ENCODE measurements at regions not wholly inside any gene's neighbourhood (a gene's known extent, or its start where the extent isn't known, plus 50 kb on each side); places are given as distances from the start of the nearest gene placed in this dataset.

GRCh38 chr11:80188076-80188627 is 747.3 kb upstream of the TENM4 start:
- H2AFZ ChIP-seq: no peak overlapping the region
- H3K79me2 ChIP-seq: no peaks in the 10 kb centered on the region
- H3K9me3 ChIP-seq (ENCODE audit: low read depth): no peaks in the 10 kb centered on the region
- H3K27ac ChIP-seq: no peak overlapping the region
- H3K27me3 ChIP-seq: no peaks in the 10 kb centered on the region
- TF ChIP-seq CTCF (IDR thresholded peaks at IDR 0.05; ENCODE audit: poor library complexity): no peak
- TF ChIP-seq EZH2 (IDR thresholded peaks at IDR 0.05; ENCODE audit: borderline replicate concordance): no peak
- TF ChIP-seq EZH2phosphoT487 (IDR thresholded peaks at IDR 0.05; ENCODE audit: low read depth, severe bottlenecking, unreplicated experiment): no peak
- H3K9me2 ChIP-seq (replicated peaks; ENCODE audit: insufficient read depth): no peaks in the 10 kb centered on the region
- H3K4me2 ChIP-seq: no peak overlapping the region
- no peak overlapping the region for H3K4me3 ChIP-seq
- H3K4me1 ChIP-seq (ENCODE audit: insufficient read depth): no peaks in the 10 kb centered on the region
- WGBS (ENCODE audit: low lambda C conversion rate, missing lambda C conversion rate): 63% methylated on average over 2 of the region's 2 CpGs
- H3K36me3 ChIP-seq (replicated peaks; ENCODE audit: insufficient read depth, low read depth): no peaks in the 10 kb centered on the region
- DNase-seq (ENCODE audit: low spot score): no peak
- no peaks in the 10 kb centered on the region for H4K20me1 ChIP-seq (ENCODE audit: insufficient read depth, poor library complexity, severe bottlenecking)

- H3K36me3 ChIP-seq (replicated peaks; ENCODE audit: insufficient read depth, low read depth): no peaks in the 10 kb centered on the region
- no peaks in the 10 kb centered on the region for H3K27me3 ChIP-seq
- H4K20me1 ChIP-seq (ENCODE audit: insufficient read depth, poor library complexity, severe bottlenecking): no peaks in the 10 kb centered on the region
- no peaks in the 10 kb centered on the region for H3K9me2 ChIP-seq (replicated peaks; ENCODE audit: insufficient read depth)
- no peak for DNase-seq (ENCODE audit: low spot score)
- H2AFZ ChIP-seq: no peak overlapping the region
- TF ChIP-seq CTCF (IDR thresholded peaks at IDR 0.05; ENCODE audit: poor library complexity) (no peak), EZH2phosphoT487 (IDR thresholded peaks at IDR 0.05; ENCODE audit: low read depth, severe bottlenecking, unreplicated experiment) (no peak), EZH2 (IDR thresholded peaks at IDR 0.05; ENCODE audit: borderline replicate concordance) (no peak)
- H3K27ac ChIP-seq: no peak overlapping the region
- H3K4me3 ChIP-seq: no peak overlapping the region
- H3K79me2 ChIP-seq: no peaks in the 10 kb centered on the region
- H3K4me2 ChIP-seq: no peak overlapping the region
- H3K9me3 ChIP-seq (ENCODE audit: low read depth): no peaks in the 10 kb centered on the region
- WGBS (ENCODE audit: low lambda C conversion rate, missing lambda C conversion rate): 81% methylated on average over 3 of the region's 3 CpGs
- no peaks in the 10 kb centered on the region for H3K4me1 ChIP-seq (ENCODE audit: insufficient read depth)
Measured at GRCh38 chr11:80186692-80187091, 745.9 kb upstream of the TENM4 start.

- Histone ChIP-seq H3K27ac (no peak overlapping the region), H2AFZ (no peak overlapping the region), H3K36me3 (replicated peaks; ENCODE audit: insufficient read depth, low read depth) (no peaks in the 10 kb centered on the region), H4K20me1 (ENCODE audit: insufficient read depth, poor library complexity, severe bottlenecking) (no peaks in the 10 kb centered on the region), H3K79me2 (no peaks in the 10 kb centered on the region), H3K4me2 (no peak overlapping the region), H3K9me3 (ENCODE audit: low read depth) (no peaks in the 10 kb centered on the region), H3K4me1 (ENCODE audit: insufficient read depth) (no peaks in the 10 kb centered on the region), H3K4me3 (no peak overlapping the region), H3K27me3 (no peaks in the 10 kb centered on the region), H3K9me2 (replicated peaks; ENCODE audit: insufficient read depth) (no peaks in the 10 kb centered on the region)
- no peak for DNase-seq (ENCODE audit: low spot score)
- WGBS (ENCODE audit: low lambda C conversion rate, missing lambda C conversion rate): 71% methylated on average over 3 of the region's 3 CpGs
- TF ChIP-seq EZH2phosphoT487 (IDR thresholded peaks at IDR 0.05; ENCODE audit: low read depth, severe bottlenecking, unreplicated experiment) (no peak), EZH2 (IDR thresholded peaks at IDR 0.05; ENCODE audit: borderline replicate concordance) (no peak), CTCF (IDR thresholded peaks at IDR 0.05; ENCODE audit: poor library complexity) (no peak)
Measured at GRCh38 chr11:80182901-80183300, 742.1 kb upstream of the TENM4 start.
